Heart right ventricle (tissue), 16 donors: ENCODE measurements at regions not wholly inside any gene's neighbourhood (a gene's known extent, or its start where the extent isn't known, plus 50 kb on each side); places are given as distances from the start of the nearest gene placed in this dataset.

ENCODE experiments used
- ATAC-seq, 8 donors: fragments of 200-7000 bp; cut with Tn5 transposase; one replicate each; pipeline ENCODE4 v1.9.1; 2020; ENCODE audit warnings: mild to moderate bottlenecking in 8 of 8, moderate library complexity in 8 of 8, moderate number of reproducible peaks in 1 of 8
- DNase-seq, 2 donors: peaks; one replicate each; pipeline ENCODE4 v3.0.0-alpha.2; 2020
- H3K27ac ChIP-seq, 10 donors: fragments of 200-600 bp; sonication (generic) in 2 of 10; one replicate each; pipeline versions ENCODE4 v1.5.0 to v1.8.0; 2020 to 2022; ENCODE audit warnings: mild to moderate bottlenecking in 3 of 10
- H3K27me3 ChIP-seq, 7 donors: fragments of 200-600 bp; one replicate each; pipeline ENCODE4 v1.8.0; 2021 to 2022; ENCODE audit warnings: mild to moderate bottlenecking in 2 of 7
- H3K36me3 ChIP-seq, 9 donors: fragments of 200-600 bp; sonication (generic) in 1 of 9; one replicate each; pipeline versions ENCODE4 v1.5.0 to v1.8.0; 2020 to 2022; ENCODE audit warnings: mild to moderate bottlenecking in 2 of 9
- H3K4me1 ChIP-seq, 9 donors: fragments of 200-600 bp; sonication (generic) in 1 of 9; one replicate each; pipeline versions ENCODE4 v1.5.0 to v1.8.0; 2020 to 2022; ENCODE audit warnings: mild to moderate bottlenecking in 4 of 9
- H3K4me3 ChIP-seq, 10 donors: fragments of 200-600 bp; sonication (generic) in 2 of 10; one replicate each; pipeline versions ENCODE4 v1.5.0 to v1.8.0; 2020 to 2022; ENCODE audit warnings: mild to moderate bottlenecking in 7 of 10, moderate library complexity in 2 of 10
- H3K9me3 ChIP-seq, 11 donors: fragments of 200-600 bp in 10 of 11; sonication (generic) in 2 of 11; one replicate each; pipeline versions ENCODE4 v1.5.0 to v1.8.0; 2013 to 2022; ENCODE audit warnings: mild to moderate bottlenecking in 2 of 11, control low read depth in 1 of 11, moderate library complexity in 1 of 11
- WGBS, 2 donors: extraction: QIAGEN DNeasy Blood & Tissue Kit; methylation state at CpG; one replicate each; pipeline ENCODE4 v1.1.7; 2013; ENCODE audit warnings: inconsistent platforms in 1 of 2; 5-methylcytosine and 5-hydroxymethylcytosine counted together
- intact Hi-C, 10 donors: fragments of 100-400 bp; cut with DNase I; formaldehyde crosslinking; loops; one replicate each; pipeline versions ENCODE4 v1.11.1 to v1.14.2; 2022
- TF ChIP-seq, protein P1 (sequence below), 9 donors: fragments of 200-600 bp; sonication (generic) in 2 of 9; IDR thresholded peaks; one replicate each; pipeline versions ENCODE4 v1.5.0 to v1.8.0; 2021 to 2022; ENCODE audit warnings: antibody characterized with exemption in 9 of 9, mild to moderate bottlenecking in 5 of 9, moderate library complexity in 1 of 9
- donor health status: Arrhythmogenic right ventricular cardiomyopathy.
- donor health status: ischemic (EF 13 %, LVEDD 7.1; RV severe dilation, severe dysfunction).
- donor health status: healthy with polysubstance abuse.
- donor health status: DM: no; HTN: yes; CAD: no.
- donor health status: DM: no; HTN: no; CAD: no.
- donor health status: ischemic (EF 25% LVEDD 6.9; RV normal size, moderate dysfunction).
- donor health status: ischemic (EF 25% LVEDD 5.7; RV mildly dilated, moderate dysfunction).
- donor health status: healthy.
- donor health status: DM: yes; HTN: yes; CAD: no.
- donor health status: Ischemic cardiomyopathy.
- donor health status: ischemic (EF 35%, LVEDD 5.7; RV mildly dilated, moderate dysfunction).
- donor health status: nonischemic (EF 11% LVEDD 7.7; RV severe dilation, severe dysfunction).
- donor health status: DM: yes; HTN: yes; CAD: no.
- donor health status: PGD.
- donor health status: ischemic (EF 29% LVEDD 5.4; RV normal size, mild dysfunction).
- donor health status: nonischemic (EF 23%, LVEDD 6.1; RV moderate dilation, normal function).

DNA sequence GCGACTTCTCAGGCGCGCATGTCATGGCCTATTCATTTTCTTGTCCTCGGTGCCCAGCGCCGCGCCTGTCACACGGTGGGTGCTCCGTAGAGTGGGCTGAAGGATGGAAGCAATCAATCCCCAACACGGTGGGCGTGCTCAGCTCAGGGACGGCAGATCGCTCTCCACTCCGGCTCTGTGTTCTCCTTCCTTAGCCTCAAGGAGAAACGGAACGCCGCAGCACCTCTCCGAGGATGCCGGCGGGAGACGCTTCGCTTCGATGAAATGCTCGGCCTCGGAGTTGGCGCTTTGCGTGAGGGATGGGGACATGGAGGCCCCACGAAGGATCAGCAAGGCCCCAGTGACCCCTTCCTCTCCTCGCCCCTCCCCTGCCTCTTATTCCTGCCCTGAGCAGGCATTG lies 199.5 kb downstream of the C9orf50 start:
- Histone ChIP-seq H3K9me3 (no peaks in the 10 kb centered on the region), H3K36me3 (no peaks in the 10 kb centered on the region), H3K4me3 (no peak overlapping the region), H3K4me1 (peaks cover 0 to 22% (median 10%) of the 10 kb centered on the region in 9 donors), H3K27me3 (no peaks in the 10 kb centered on the region), H3K27ac (no peak overlapping the region)
- TF ChIP-seq, protein P1, sequence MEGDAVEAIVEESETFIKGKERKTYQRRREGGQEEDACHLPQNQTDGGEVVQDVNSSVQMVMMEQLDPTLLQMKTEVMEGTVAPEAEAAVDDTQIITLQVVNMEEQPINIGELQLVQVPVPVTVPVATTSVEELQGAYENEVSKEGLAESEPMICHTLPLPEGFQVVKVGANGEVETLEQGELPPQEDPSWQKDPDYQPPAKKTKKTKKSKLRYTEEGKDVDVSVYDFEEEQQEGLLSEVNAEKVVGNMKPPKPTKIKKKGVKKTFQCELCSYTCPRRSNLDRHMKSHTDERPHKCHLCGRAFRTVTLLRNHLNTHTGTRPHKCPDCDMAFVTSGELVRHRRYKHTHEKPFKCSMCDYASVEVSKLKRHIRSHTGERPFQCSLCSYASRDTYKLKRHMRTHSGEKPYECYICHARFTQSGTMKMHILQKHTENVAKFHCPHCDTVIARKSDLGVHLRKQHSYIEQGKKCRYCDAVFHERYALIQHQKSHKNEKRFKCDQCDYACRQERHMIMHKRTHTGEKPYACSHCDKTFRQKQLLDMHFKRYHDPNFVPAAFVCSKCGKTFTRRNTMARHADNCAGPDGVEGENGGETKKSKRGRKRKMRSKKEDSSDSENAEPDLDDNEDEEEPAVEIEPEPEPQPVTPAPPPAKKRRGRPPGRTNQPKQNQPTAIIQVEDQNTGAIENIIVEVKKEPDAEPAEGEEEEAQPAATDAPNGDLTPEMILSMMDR (IDR thresholded peaks at IDR 0.05), result no peak
- ATAC-seq, result no peak
- intact Hi-C loops, result no loop called here
- 83 to 90% methylated on average over 29 of the region's 29 CpGs for WGBS, 2 donors
- no peak for DNase-seq

DNA sequence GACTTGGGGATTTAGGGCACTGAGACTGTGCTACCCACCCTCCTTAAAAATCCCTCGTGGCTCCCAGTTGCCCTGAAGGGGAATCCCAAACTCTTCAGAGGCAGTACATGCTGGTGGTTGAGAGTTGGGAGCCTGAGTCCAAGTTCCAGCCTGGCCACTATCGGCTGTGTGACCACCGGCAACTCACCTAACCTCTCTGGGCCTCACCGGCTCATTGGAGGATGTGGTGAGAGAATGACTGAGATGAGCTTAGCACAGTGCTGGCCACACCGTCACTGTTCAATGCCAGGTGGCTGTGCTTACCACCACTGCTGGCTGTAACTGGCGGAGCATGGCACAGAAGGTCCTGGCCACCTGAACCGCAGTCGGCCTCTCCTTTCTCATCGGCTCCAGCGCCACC lies 200.2 kb downstream of the C9orf50 start:
- DNase-seq, result no peak
- ATAC-seq, result no peak
- H3K9me3 ChIP-seq, result no peaks in the 10 kb centered on the region
- H3K4me3 ChIP-seq, result no peak overlapping the region
- intact Hi-C loops, result no loop called here
- TF ChIP-seq, protein P1 (IDR thresholded peaks at IDR 0.05), result no peak
- 89 to 96% methylated on average over 10 of the region's 10 CpGs for WGBS, 2 donors
- H3K27me3 ChIP-seq, result no peaks in the 10 kb centered on the region
- H3K36me3 ChIP-seq, result no peaks in the 10 kb centered on the region
- H3K27ac ChIP-seq, result no peak overlapping the region
- peaks cover 0 to 28% (median 13%) of the 10 kb centered on the region in 9 donors for H3K4me1 ChIP-seq

DNA sequence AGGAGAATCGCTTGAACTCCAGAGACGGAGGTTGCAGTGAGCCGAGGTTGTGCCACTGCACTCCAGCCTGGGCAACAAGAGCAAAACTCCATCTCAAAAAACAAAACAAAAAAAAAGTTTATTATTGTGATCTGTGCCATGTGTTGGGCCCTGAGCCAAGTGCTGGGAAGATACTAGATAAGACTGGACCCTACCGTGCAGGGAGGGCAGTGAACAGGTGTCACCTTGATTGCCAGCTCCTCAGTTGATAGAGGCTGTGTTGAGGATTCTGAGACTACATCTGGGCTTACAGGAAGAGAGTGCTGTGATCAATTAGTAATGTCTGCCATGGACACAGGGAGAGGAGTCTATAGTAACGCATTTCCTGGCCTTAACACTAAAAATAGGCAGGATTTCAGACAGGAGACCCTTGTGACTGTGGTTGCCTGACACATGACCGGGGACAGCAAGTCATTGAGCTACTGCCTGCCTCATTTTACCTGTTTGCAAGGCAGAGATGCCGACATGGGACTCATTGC lies 201.5 kb downstream of the C9orf50 start:
- Histone ChIP-seq H3K27ac (no peak overlapping the region), H3K4me3 (no peak overlapping the region), H3K9me3 (no peaks in the 10 kb centered on the region), H3K27me3 (no peaks in the 10 kb centered on the region), H3K36me3 (no peaks in the 10 kb centered on the region), H3K4me1 (peaks cover 5 to 40% (median 20%) of the 10 kb centered on the region in 9 donors)
- WGBS, 2 donors, result 82 to 87% methylated on average over 7 of the region's 7 CpGs
- ATAC-seq (no peak), DNase-seq (no peak)
- TF ChIP-seq, protein P1 (IDR thresholded peaks at IDR 0.05), result no peak
- intact Hi-C loops, result loop anchor here in 6 of 10 donors (5.0 to 10.0 kb wide), 5 partner anchors 38 to 275 kb away; no protein-coding TSS in a partner anchor

DNA sequence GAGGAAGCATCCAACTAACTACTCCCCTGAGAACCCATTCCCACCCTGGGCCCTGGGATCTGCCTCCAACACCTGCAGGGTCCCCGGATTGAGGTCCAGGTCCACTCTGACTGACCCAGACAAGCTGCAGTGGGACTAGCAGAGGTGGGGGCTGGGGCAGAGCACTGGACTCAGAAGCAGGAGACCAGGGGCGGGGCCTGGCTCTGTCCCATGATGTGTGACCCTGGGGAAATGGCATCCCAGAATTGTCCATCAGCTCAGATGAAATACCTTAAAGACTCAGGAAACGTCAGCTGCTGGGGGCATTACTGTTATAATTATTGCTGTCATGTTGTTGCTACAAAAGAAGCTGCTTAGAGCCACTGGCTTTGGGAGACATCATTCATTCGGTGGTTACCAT lies 202.4 kb downstream of the C9orf50 start:
- 72 to 77% methylated on average over 4 of the region's 4 CpGs for WGBS, 2 donors
- Histone ChIP-seq H3K9me3 (no peaks in the 10 kb centered on the region), H3K4me1 (peaks cover 11 to 46% (median 26%) of the 10 kb centered on the region in 9 donors), H3K27ac (no peak overlapping the region), H3K27me3 (no peaks in the 10 kb centered on the region), H3K4me3 (no peak overlapping the region), H3K36me3 (no peaks in the 10 kb centered on the region)
- intact Hi-C loops, result loop anchor here in 6 of 10 donors (5.0 to 10.0 kb wide), 5 partner anchors 39 to 274 kb away; no protein-coding TSS in a partner anchor
- TF ChIP-seq, protein P1 (IDR thresholded peaks at IDR 0.05), result no peak
- no peak for ATAC-seq
- DNase-seq, result no peak
